ENCODE measurements at regions not wholly inside any gene's neighbourhood (a gene's known extent, or its start where the extent isn't known, plus 50 kb on each side); places are given as distances from the start of the nearest gene placed in this dataset.

DNA sequence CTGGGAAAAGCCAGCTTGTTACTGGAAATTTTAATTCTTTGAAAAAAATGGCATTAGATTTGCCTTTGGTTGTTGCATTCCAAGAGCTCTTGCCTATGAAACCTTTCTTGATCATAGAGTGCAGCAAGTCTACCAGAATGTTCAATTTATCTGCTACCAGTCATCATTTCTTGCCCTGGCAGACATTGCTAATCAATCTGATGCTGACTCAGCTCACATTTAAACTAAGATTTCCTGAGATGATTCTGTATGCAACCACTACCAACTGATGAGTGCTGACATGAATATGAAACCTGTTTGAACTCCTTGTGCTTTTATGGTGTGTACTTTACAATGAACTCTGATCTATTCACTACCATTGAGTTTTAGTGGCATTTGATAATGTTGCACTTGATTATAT lies 166.5 kb upstream of the SALL1 start:
- TF ChIP-seq, protein P1, sequence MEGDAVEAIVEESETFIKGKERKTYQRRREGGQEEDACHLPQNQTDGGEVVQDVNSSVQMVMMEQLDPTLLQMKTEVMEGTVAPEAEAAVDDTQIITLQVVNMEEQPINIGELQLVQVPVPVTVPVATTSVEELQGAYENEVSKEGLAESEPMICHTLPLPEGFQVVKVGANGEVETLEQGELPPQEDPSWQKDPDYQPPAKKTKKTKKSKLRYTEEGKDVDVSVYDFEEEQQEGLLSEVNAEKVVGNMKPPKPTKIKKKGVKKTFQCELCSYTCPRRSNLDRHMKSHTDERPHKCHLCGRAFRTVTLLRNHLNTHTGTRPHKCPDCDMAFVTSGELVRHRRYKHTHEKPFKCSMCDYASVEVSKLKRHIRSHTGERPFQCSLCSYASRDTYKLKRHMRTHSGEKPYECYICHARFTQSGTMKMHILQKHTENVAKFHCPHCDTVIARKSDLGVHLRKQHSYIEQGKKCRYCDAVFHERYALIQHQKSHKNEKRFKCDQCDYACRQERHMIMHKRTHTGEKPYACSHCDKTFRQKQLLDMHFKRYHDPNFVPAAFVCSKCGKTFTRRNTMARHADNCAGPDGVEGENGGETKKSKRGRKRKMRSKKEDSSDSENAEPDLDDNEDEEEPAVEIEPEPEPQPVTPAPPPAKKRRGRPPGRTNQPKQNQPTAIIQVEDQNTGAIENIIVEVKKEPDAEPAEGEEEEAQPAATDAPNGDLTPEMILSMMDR (IDR thresholded peaks at IDR 0.05; ENCODE audit: low read depth, low read length) = no peak
- H3K4me3 ChIP-seq (replicated peaks in 1 of 2; ENCODE audit: low read depth in 2 of 2, low read length in 2 of 2) = no peak overlapping the region
- DNase-seq (ENCODE audit: low read depth in 2 of 2) = no peak

GRCh38 chr16:51313198-51313597 lies 162.1 kb upstream of the SALL1 start:
- TF ChIP-seq, protein P1 (IDR thresholded peaks at IDR 0.05; ENCODE audit: low read depth, low read length) = no peak
- H3K4me3 ChIP-seq (replicated peaks in 1 of 2; ENCODE audit: low read depth in 2 of 2, low read length in 2 of 2) = no peak overlapping the region
- DNase-seq (ENCODE audit: low read depth in 2 of 2) = no peak

DNA sequence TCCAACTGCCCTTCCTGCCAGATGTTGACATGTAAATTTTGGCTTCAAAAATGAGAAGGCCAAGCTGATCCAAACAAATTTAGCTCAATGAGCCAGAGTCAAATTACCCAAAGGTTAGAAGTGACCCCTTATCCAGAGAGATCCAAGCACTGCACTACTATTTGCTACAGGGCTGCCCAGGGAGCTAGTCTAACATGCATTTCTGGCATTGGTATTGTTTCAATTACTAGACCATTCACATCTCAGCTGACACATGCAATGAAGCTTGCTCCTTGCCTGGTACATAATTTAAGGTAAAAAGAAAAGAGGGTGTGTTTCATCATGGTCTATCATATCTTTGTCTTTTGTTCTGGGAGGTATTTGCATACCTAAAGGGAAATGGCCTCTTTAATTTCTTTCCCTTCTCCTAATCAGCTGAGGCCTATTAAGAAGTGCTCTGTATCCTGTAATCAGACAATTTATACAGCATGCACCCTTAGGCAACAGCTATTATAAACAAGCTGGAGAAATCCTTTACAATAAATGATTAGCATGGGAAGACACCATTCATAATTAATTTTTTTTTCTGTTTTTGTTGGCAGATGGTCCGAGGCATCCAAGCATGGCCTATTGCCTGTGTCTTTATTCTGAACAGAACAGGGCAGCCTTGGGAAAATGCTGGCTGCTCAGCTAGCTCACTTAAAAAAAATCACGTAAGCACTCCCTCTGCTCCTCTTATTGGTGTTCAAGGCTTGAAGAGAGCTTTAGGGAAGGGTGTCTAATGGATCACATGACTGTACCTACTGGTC lies 161.5 kb upstream of the SALL1 start:
- TF ChIP-seq, protein P1 (IDR thresholded peaks at IDR 0.05; ENCODE audit: low read depth, low read length) = no peak
- no peak for DNase-seq (ENCODE audit: low read depth in 2 of 2)
- no peak overlapping the region for H3K4me3 ChIP-seq (replicated peaks in 1 of 2; ENCODE audit: low read depth in 2 of 2, low read length in 2 of 2)

DNA sequence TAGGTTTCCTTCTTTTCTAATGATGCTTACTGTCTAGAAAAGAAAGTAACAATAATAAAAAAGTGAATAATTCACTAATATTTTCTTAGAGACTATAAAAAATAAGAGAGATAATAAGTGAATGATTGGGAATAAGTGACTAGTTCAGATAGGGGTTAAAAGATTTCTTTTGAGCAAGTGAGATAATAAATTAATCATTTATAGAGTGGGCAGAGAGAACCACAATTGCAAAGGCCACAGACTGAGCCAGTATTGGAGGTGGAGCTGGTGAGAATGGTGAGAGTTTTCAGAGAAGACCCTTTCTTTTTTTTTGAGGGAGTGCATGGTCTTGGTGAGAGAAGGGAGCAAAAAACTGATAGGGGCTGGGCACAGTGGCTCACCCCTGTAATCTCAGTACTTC lies 159.1 kb upstream of the SALL1 start:
- TF ChIP-seq, protein P1 (IDR thresholded peaks at IDR 0.05; ENCODE audit: low read depth, low read length) = no peak
- no peak for DNase-seq (ENCODE audit: low read depth in 2 of 2)
- no peak overlapping the region for H3K4me3 ChIP-seq (replicated peaks in 1 of 2; ENCODE audit: low read depth in 2 of 2, low read length in 2 of 2)

- H3K4me3 ChIP-seq (replicated peaks in 1 of 2; ENCODE audit: low read depth in 2 of 2, low read length in 2 of 2) = no peak overlapping the region
- TF ChIP-seq, protein P1 (IDR thresholded peaks at IDR 0.05; ENCODE audit: low read depth, low read length) = no peak
- DNase-seq (ENCODE audit: low read depth in 2 of 2) = no peak
Measured at GRCh38 chr16:51306886-51307595, 156.0 kb upstream of the SALL1 start.

GRCh38 chr16:51306116-51306515 lies 155.0 kb upstream of the SALL1 start:
- no peak for DNase-seq (ENCODE audit: low read depth in 2 of 2)

More at GRCh38 chr16:51306116-51306515, 155.0 kb upstream of the SALL1 start:
- H3K4me3 ChIP-seq (replicated peaks in 1 of 2; ENCODE audit: low read depth in 2 of 2, low read length in 2 of 2) = no peak overlapping the region
- TF ChIP-seq, protein P1 (IDR thresholded peaks at IDR 0.05; ENCODE audit: low read depth, low read length) = no peak

All from cardiac fibroblast (primary cell).